K562 (cell line): ENCODE measurements at regions not wholly inside any gene's neighbourhood (a gene's known extent, or its start where the extent isn't known, plus 50 kb on each side); places are given as distances from the start of the nearest gene placed in this dataset.

ENCODE experiments used
- ATAC-seq: fragments of 200-7000 bp; cut with Tn5 transposase; 3 replicates; pipeline ENCODE4 v1.9.1; 2020; ENCODE audit warnings: moderate library complexity
- BruUV-seq: library from RNA; stranded (reverse); fragments of 400-500 nt; replicated peaks from 2 replicates; lab custom pipeline; 2021; lab: Mats Ljungman, UMichigan
- CTCF ChIA-PET: fragments of 300-600 bp; formaldehyde crosslinking; extraction: SDS; loops from one replicate; lab custom pipeline; 2021; ENCODE audit warnings: low intra/inter-chr PET ratio; lab: Yijun Ruan, JAX
- POLR2A ChIA-PET: fragments of 300-600, 350-650 bp; sonication (Branson Sonifier 250); formaldehyde crosslinking; extraction: SDS; loops from one replicate; lab custom pipeline; 2021; ENCODE audit warnings: antibody characterized with exemption, inconsistent platforms; lab: Yijun Ruan, JAX
- DNase-seq, 4 experiments: peaks; one replicate each; pipeline versions ENCODE4 v3.0.0 to v3.0.0-alpha.2; 2011 to 2018; ENCODE audit warnings: low spot score in 3 of 4, mixed read lengths in 3 of 4; ENCODE audit errors: extremely low read depth in 1 of 4
- FAIRE-seq: peaks from 2 replicates; lab custom pipeline; 2011; peaks lifted over from hg19 to GRCh38; lab: Jason Lieb, UNC
- H2AFZ ChIP-seq: 2 replicates; pipeline ENCODE4 v1.6.0; 2011; ENCODE audit warnings: low read depth, low read length, control low read depth, inconsistent platforms
- H3K27ac ChIP-seq: fragments of 200-600 bp; 3 replicates; pipeline ENCODE4 v1.8.0; 2011; ENCODE audit warnings: low read depth, mild to moderate bottlenecking, control low read depth, inconsistent platforms, low read length, moderate library complexity, mixed read lengths; ENCODE audit errors: extremely low read depth
- H3K27me3 ChIP-seq, 2 experiments: fragments of 300-600 bp in 1 of 2; 2 replicates in 1 of 2; 3 replicates in 1 of 2; pipeline versions ENCODE4 v1.6.0 to v1.8.0; 2011; ENCODE audit warnings: inconsistent platforms in 2 of 2, low read length in 2 of 2, mild to moderate bottlenecking in 1 of 2, mixed read lengths in 1 of 2, moderate library complexity in 1 of 2; ENCODE audit not compliant: control insufficient read depth in 2 of 2, insufficient read depth in 2 of 2
- H3K36me3 ChIP-seq: fragments of 300-600 bp; 3 replicates; pipeline ENCODE4 v1.8.0; 2011; ENCODE audit warnings: mild to moderate bottlenecking, low read length, inconsistent platforms; ENCODE audit not compliant: control insufficient read depth, insufficient read depth
- H3K4me1 ChIP-seq, 2 experiments: fragments of 200-600 bp in 1 of 2; replicated peaks in 1 of 2; 2 replicates in 1 of 2; 3 replicates in 1 of 2; pipeline versions ENCODE4 v1.5.1 to v1.8.0; 2011; ENCODE audit warnings: inconsistent platforms in 2 of 2, low read length in 2 of 2, mild to moderate bottlenecking in 1 of 2, mixed read lengths in 1 of 2, moderate library complexity in 1 of 2; ENCODE audit not compliant: control insufficient read depth in 2 of 2, insufficient read depth in 2 of 2
- H3K4me2 ChIP-seq: 2 replicates; pipeline ENCODE4 v1.6.1; 2011; ENCODE audit warnings: low read length, control low read depth, inconsistent platforms, mixed read lengths; ENCODE audit not compliant: insufficient read depth
- H3K4me3 ChIP-seq: fragments of 200-600 bp; sonication (generic), shearing (Covaris generic); 2 replicates; pipeline ENCODE4 v1.5.1; 2016; ENCODE audit warnings: control low read depth, inconsistent platforms
- H3K79me2 ChIP-seq: fragments of 200-600 bp; 3 replicates; pipeline ENCODE4 v1.8.0; 2011; ENCODE audit warnings: low read length, inconsistent platforms; ENCODE audit not compliant: control insufficient read depth, insufficient read depth
- H3K9ac ChIP-seq, 2 experiments: 2 replicates each; pipeline versions ENCODE4 v1.6.0 to v1.6.1; 2011; ENCODE audit warnings: low read depth in 2 of 2, low read length in 2 of 2, control low read depth in 1 of 2, inconsistent platforms in 1 of 2, mild to moderate bottlenecking in 1 of 2, mixed read lengths in 1 of 2; ENCODE audit not compliant: insufficient read depth in 1 of 2
- H3K9me1 ChIP-seq: one replicate; pipeline ENCODE4 v1.6.0; 2011; ENCODE audit warnings: inconsistent platforms, mild to moderate bottlenecking, low read length, moderate library complexity; ENCODE audit not compliant: control insufficient read depth, insufficient read depth
- H3K9me3 ChIP-seq: replicated peaks from 2 replicates; pipeline ENCODE4 v1.5.1; 2011; ENCODE audit warnings: low read depth, low read length, inconsistent platforms; ENCODE audit not compliant: control insufficient read depth, insufficient read depth
- H4K20me1 ChIP-seq: replicated peaks from 2 replicates; pipeline ENCODE4 v1.6.1; 2011; ENCODE audit warnings: low read length, inconsistent platforms, mixed read lengths; ENCODE audit not compliant: control insufficient read depth, insufficient read depth
- SP2 ChIP-seq: IDR thresholded peaks from 2 replicates; pipeline ENCODE4 v1.6.1; 2011; ENCODE audit warnings: mild to moderate bottlenecking, low read depth, low read length, moderate library complexity; ENCODE audit not compliant: poor library complexity, severe bottlenecking; ENCODE audit errors: extremely low read depth
- SRSF1 ChIP-seq: fragments of 200-400 bp; formaldehyde crosslinking; IDR thresholded peaks from 2 replicates; pipeline ENCODE4 v1.6.1; 2017; ENCODE audit warnings: mild to moderate bottlenecking, low read depth, low read length, moderate library complexity
- ZNF444 ChIP-seq: fragments of 250-450 bp; sonication (Bioruptor Pico); IDR thresholded peaks from 2 replicates; pipeline ENCODE4 v1.4.0; 2020; ENCODE audit warnings: mild to moderate bottlenecking, moderate library complexity
- ZNF644 ChIP-seq: fragments of 200-800 bp; sonication (Bioruptor generic); IDR thresholded peaks from 2 replicates; pipeline ENCODE4 v1.6.1; 2016; ENCODE audit warnings: low read depth, missing genetic modification characterization, missing compliant biosample characterization
- WGBS: fragments of 100-300 bp; shearing (Covaris generic); methylation state at CpG from one replicate; pipeline ENCODE4 v1.1.6; 2016; ENCODE audit warnings: low coverage, mixed read lengths; ENCODE audit not compliant: insufficient coverage; ENCODE audit errors: missing lambda C conversion rate; 5-methylcytosine and 5-hydroxymethylcytosine counted together
- in situ Hi-C: fragments of 300-500 bp; cut with MboI; formaldehyde crosslinking; loops from 4 replicates; pipeline ENCODE4 v1.15.0; 2018; ENCODE audit warnings: inconsistent platforms, mixed read lengths
- intact Hi-C: fragments of 100-400 bp; cut with micrococcal nuclease; formaldehyde crosslinking; loops from 2 replicates; pipeline ENCODE4 v1.14.2; 2022
- TF ChIP-seq, protein P1 (sequence below): fragments of 450-650 bp; IDR thresholded peaks from 2 replicates; pipeline ENCODE4 v1.6.1; 2017; ENCODE audit warnings: antibody characterized with exemption
- TF ChIP-seq, protein P2 (sequence below): sonication (generic); formaldehyde crosslinking; IDR thresholded peaks from 2 replicates; pipeline ENCODE4 v1.8.0; 2022; ENCODE audit warnings: mild to moderate bottlenecking, low read depth, missing genetic modification reagents

DNA sequence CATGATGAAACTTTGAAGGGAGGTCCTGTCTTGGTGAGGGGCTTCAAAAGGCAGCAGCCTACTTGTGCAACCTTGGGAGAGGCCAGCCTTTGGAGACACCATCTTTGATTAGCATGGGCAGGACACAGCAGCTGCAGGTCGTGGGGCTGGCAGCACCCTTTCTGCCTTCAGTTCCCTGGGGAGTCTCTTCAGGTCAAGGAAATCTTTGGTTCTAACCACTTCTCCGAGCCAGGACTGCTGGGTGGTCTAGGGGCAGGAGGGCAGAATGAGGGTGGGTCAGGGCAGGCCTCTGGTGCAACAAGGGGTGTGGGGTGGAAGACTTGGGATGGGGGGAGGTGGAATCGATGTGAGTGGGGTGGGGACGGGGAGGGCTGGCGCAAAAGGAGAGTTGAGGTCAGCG lies 269.7 kb downstream of the FOXD2 start:
- in situ Hi-C loops = loop anchor here (10.0 kb wide), 1 partner anchor 523 kb away; no protein-coding TSS in a partner anchor
- TF ChIP-seq, protein P1, sequence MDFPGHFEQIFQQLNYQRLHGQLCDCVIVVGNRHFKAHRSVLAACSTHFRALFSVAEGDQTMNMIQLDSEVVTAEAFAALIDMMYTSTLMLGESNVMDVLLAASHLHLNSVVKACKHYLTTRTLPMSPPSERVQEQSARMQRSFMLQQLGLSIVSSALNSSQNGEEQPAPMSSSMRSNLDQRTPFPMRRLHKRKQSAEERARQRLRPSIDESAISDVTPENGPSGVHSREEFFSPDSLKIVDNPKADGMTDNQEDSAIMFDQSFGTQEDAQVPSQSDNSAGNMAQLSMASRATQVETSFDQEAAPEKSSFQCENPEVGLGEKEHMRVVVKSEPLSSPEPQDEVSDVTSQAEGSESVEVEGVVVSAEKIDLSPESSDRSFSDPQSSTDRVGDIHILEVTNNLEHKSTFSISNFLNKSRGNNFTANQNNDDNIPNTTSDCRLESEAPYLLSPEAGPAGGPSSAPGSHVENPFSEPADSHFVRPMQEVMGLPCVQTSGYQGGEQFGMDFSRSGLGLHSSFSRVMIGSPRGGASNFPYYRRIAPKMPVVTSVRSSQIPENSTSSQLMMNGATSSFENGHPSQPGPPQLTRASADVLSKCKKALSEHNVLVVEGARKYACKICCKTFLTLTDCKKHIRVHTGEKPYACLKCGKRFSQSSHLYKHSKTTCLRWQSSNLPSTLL = no peak
- no peak for TF ChIP-seq ZNF644 (tag)
- no peak for TF ChIP-seq SRSF1
- TF ChIP-seq ZNF444 (CRISPR knock-in tag) = no peak
- TF ChIP-seq, protein P2, sequence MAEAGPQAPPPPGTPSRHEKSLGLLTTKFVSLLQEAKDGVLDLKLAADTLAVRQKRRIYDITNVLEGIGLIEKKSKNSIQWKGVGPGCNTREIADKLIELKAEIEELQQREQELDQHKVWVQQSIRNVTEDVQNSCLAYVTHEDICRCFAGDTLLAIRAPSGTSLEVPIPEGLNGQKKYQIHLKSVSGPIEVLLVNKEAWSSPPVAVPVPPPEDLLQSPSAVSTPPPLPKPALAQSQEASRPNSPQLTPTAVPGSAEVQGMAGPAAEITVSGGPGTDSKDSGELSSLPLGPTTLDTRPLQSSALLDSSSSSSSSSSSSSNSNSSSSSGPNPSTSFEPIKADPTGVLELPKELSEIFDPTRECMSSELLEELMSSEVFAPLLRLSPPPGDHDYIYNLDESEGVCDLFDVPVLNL (CRISPR knock-in tag) = no peak
- no peak for TF ChIP-seq SP2
- CTCF ChIA-PET = interaction anchor here (0.6 kb wide), 1 partner anchor 275 kb away, joined by 3 read pairs; no protein-coding TSS in a partner anchor

More for the DNA sequence above, 269.7 kb downstream of the FOXD2 start:
- no peaks in the 10 kb centered on the region for H3K79me2 ChIP-seq
- POLR2A ChIA-PET = no interaction called here
- no peak overlapping the region for H3K27ac ChIP-seq
- no peaks in the 10 kb centered on the region for H3K36me3 ChIP-seq
- FAIRE-seq (no peak), ATAC-seq (no peak), DNase-seq (no peak)
- H4K20me1 ChIP-seq = no peaks in the 10 kb centered on the region; the same call in 1 of the 2 replicates
- intact Hi-C loops = no loop called here
- peaks cover 30 to 61% of the 10 kb centered on the region in 2 experiments; a peak in 4 of 5 replicates for H3K27me3 ChIP-seq
- no TSS peak for BruUV-seq
- H3K4me1 ChIP-seq = peaks cover 0 to 24% of the 10 kb centered on the region in 2 experiments; a peak in 2 of 5 replicates
- H3K4me2 ChIP-seq = no peak overlapping the region
- H3K4me3 ChIP-seq = no peak overlapping the region
- WGBS = 0% methylated on average over 2 of the region's 6 CpGs
- H3K9ac ChIP-seq = no peak overlapping the region
- no peaks in the 10 kb centered on the region for H3K9me1 ChIP-seq
- no peaks in the 10 kb centered on the region for H3K9me3 ChIP-seq
- H2AFZ ChIP-seq = no peak overlapping the region
